H1 (cell line): ENCODE measurements at regions not wholly inside any gene's neighbourhood (a gene's known extent, or its start where the extent isn't known, plus 50 kb on each side); places are given as distances from the start of the nearest gene placed in this dataset.

Experiments
- E2F6 ChIP-seq: IDR thresholded peaks from 2 replicates; pipeline ENCODE4 v1.6.1; 2012; ENCODE audit warnings: inconsistent platforms
- MAX ChIP-seq: IDR thresholded peaks from 2 replicates; pipeline ENCODE4 v1.6.1; 2012; ENCODE audit warnings: inconsistent platforms
- SP2 ChIP-seq: IDR thresholded peaks from 2 replicates; pipeline ENCODE4 v1.6.1; 2012; ENCODE audit warnings: mild to moderate bottlenecking, low read length, inconsistent platforms
- YY1 ChIP-seq: IDR thresholded peaks from 2 replicates; pipeline ENCODE4 v1.6.1; 2011; ENCODE audit warnings: low read depth, mild to moderate bottlenecking, low read length

- TF ChIP-seq MAX (no peak), E2F6 (no peak), SP2 (no peak), YY1 (no peak)
Measured at GRCh38 chr5:67488885-67489284, 292.3 kb upstream of the CD180 start.
